CD4-positive, alpha-beta T cell treated with Interleukin-4 for 1 hour (primary cell): ENCODE measurements at regions not wholly inside any gene's neighbourhood (a gene's known extent, or its start where the extent isn't known, plus 50 kb on each side); places are given as distances from the start of the nearest gene placed in this dataset.

Experiments
- DNase-seq, 2 donors: peaks; one replicate each; pipeline ENCODE4 v3.0.0-alpha.2; 2020 to 2022

DNA sequence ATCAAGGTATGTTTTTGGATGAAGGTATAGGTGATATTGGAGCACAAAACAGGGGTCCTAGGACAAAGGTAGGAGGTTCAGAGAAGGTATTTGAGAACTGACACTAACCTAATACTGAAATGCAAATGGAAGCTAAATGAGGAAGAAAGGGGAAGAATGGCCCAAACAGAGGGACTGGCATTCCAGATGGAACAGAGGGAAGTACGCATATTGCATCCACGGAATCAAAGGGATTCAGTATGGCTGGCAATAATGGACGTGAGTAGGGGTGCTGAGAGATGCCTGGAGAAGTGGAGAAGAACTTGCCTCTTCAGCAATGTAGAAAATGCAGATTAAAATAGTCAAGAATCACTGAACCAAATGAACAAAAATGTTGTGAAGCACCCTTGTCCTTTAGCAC is 283.5 kb upstream of the DACH1 start:
- DNase-seq: no peak

DNA sequence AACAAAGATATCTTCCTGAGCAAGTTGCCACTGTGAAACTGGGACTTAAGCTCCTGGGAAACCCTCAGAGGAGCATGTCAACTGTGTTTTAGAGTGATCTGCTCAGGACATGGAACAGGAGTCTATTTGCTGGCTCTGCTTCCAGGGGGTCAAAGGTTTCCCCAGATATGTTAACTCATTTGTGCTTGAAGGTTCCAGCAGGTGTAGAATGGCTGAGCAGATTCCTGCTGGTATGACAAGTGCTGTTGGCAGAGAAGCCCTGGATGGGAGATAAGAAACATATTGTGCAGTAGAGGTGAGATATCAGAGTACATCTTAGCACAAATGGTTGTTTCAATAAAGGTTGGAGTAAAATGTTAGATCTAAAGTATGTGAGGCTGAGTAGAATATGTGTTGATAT is 282.7 kb upstream of the DACH1 start:
- no peak for DNase-seq

DNA sequence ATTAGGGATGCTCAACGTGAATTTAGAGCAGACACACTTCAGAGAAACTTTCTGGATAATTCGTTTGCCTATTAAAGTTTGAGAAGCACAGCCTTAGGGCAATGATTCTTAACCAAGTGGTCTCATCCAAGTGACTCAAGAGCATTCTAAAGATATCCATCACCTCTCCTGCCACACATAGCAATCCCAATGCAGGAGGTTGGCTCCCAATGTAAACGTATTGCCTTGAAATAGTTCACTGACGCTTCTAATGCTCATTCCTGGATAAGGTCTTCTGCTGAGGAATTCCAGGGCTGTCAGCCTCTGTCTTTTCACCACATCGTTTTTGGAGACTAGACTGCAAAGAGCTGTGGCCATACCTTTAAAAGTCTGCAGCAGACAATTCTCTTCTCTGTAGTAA is 279.8 kb upstream of the DACH1 start:
- DNase-seq: no peak

DNA sequence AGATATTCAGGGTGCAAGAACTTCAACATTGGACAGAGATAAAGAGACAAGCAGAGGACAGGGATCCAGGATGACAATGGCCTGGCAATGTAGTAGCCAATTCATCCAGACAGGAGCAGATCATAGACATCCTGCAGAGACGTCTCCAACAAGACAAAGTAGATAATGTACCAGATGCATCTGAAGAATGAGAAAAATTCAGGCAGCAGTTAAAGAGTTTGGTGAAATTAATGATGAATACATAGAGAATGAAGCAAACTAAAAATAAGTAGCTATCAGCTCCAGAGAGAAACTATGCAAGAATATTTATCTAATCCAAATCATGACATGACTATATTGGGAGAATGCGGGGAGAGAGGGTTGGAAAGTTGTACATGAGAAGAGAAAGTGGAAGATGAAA is 278.4 kb upstream of the DACH1 start:
- no peak for DNase-seq

DNA sequence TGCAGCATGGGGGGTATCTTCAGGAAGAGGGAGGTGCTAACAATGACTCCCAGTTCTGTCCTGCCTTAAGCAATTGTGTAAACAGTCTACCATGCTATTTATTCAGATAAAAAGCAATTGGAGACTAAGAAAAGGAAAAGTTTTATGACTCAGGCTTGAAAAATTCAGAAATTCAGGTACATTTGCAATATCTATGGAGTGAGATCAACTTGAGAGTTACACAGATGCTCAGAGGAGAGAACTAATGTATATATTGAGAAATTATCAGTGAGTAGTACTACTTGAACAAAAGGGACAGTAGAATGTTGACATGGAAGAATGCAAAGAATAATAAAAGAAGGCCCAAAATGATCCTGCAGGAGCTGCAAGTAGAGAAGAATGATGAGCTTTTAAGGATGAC is 277.6 kb upstream of the DACH1 start:
- DNase-seq: no peak

DNA sequence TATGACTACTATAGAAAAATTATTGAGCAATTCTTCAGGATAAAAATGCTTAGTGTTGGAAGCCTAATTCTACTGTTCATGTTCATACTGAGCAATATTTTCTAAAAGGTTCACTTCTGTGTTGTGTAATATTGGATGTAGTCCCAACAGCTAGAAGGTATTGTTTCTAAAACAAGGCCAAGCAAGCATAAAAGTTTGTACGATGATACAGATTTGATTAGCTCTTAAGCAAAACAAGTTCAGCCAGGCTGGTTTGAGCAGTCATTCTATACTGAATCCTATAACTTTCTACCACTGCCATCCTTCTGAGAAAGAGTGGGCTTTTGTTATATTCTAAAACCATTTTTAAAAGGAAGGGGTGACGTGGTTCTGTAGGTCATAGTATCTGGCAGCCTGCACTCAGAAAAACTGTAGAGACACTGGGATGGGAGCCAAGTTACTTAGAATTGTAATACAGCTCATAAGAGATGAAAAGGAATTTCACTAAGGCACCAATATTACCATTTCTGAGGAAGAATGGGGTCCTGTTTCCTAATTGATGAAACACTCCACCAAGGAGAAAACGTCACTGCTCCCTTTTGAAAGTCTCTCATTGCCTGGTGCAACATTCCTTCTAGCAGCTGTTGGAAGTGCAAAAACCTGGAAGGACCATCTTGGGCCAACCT is 275.0 kb upstream of the DACH1 start:
- DNase-seq: no peak

DNA sequence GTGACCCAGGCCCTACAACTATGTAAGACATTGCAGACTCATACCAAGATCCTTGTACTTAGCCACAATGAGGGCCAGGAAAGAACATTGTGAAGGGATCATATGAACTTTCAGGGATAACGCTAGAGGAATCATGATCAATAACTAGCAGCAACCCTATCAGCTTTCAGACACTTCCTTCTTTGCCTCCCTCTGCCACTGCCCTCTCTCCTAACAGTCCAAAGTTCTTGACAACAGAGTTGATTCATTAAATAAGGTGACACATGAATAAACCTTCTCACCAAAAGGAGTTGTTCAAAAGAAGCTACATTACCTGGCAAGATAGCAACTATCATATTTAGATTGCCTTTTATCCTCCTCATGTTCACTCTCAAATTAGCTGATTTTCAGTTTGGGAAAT is 272.2 kb upstream of the DACH1 start:
- DNase-seq: no peak

DNA sequence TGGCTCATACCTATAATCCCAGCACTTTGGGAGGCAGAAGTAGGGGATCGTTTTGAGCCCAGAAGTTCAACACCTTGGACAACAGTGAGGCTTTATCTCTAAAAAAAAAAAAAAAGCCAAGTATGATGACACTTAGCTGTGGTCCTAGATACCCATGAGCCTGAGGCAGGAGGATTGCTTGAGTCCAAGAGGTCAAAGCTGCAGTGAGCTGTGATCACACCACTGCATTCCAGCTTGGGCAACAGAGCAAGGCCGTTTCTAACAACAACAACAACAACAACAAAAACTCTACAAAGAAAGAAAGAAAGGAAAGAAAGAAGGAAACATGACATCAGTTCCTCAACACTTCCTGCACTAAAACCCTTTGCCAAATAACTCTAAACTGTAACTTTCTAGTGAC is 265.1 kb upstream of the DACH1 start:
- DNase-seq: no peak

DNA sequence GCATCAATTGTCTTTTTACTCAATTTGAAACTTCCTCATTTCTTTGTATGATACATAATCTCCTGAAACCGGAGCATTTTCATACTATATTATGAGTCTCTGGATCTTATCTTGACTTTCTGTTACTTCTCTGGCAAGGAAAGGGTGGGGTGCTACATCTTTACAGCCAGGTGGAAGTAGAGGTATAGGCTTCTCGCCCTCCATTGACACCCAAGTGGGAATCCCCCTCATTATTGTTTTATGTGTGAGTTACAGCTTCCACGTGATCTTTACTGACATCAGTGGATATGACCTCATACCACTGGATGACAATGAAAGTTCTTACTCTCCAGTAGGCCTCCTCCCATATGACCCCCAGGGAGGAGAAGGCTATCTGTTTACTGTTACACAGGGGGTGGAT is 262.1 kb upstream of the DACH1 start:
- no peak for DNase-seq

DNA sequence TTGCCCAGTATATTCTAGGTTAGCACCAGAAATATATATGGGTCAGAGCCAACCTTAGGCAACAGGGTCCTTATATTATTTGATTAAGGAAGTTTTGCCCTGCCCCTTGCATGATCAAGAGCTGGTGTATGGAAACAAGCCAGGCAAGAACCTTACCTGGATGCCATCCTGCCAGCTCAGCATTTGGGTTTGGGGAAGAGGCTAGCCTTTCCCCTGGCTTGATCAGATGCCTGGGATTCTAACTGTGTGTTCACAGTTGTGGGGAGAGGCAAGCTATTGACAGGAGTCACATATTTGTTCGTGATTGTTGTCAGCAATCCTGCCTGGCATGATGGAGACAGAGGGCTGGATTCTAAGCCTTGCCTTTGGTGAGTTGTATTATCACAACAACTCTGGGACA is 260.0 kb upstream of the DACH1 start:
- no peak for DNase-seq

DNA sequence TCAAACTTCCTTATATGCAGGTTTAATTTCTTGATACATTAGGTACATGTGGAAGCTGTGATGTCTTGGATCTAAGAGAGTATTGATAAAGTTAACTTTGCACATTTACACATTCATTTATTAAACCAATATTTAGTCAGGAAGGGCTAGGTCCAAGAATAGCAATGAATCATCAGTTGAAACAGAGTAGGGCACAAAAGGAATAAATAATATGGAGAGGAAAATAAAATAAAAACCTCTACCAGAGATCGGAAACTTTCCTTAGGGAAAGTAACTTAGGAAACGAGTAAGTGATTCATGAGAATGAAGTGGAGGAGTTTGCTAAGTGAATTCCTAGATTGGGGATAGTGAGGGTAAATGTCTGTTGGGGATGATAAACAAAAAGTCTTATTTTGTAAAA is 259.4 kb upstream of the DACH1 start:
- no peak for DNase-seq

DNA sequence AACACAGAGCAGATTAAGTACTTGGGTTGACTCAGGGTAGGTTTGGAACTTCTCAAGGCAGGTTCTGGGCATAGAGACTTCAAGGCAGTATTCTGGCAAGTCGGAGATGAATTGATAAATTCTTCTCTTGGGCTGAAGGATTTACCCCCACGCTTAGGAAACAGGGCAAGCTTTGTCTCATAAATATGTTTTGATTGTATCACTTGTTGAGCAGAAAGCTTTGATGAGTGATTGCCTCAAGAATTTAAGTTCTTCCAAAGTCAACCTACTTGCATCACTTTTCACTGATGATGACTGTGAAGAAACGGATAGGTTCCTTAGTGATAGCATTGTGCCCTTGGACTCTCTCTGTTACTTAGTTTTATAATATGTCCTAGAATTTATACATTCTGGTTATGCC is 258.6 kb upstream of the DACH1 start:
- no peak for DNase-seq

DNA sequence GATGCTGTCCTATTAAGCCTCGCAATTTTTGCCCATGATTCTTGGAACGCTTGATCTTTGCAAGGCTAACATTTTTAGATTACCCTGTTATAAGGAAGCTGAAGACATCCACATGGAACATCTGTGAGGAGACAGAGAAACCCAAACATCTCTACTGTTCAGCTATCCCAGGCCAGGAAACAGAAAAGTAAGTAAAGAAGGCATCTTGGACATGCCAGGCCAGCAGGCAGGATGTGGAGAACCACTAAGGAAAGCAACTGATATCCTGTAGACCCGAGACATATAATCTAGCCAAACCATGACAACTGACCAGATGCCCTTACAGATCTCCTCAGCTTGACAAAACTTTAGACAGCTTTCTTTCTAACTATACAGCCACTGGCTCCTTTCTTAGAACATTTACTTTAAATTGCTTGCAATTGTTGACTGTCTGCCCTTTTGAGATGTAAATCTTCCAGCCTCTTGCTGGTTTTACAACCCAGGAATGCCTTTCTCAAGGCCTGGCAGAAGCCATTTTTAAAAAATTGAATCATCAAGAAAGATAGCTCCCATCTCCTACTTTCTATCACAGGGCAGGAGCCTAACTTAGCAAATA is 255.8 kb upstream of the DACH1 start:
- no peak for DNase-seq

DNA sequence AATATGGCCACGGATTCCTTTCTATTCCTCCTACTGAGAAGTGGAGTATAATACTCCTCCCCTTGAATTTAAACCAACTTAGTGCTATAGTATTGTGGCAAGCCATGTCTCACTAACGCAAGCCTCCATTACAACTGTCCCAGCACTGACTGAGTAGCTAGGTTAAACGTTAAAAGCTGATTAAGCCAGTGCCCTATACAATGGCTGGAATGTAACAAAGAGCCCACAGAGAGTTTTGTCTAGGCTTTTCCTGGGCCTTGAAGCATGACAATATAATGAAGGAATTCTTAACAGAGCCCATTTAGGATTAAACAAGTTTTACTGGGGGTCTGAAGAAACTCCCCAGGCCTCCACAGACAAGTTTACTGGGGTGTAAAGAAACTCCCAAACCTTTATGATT is 254.5 kb upstream of the DACH1 start:
- no peak for DNase-seq

DNA sequence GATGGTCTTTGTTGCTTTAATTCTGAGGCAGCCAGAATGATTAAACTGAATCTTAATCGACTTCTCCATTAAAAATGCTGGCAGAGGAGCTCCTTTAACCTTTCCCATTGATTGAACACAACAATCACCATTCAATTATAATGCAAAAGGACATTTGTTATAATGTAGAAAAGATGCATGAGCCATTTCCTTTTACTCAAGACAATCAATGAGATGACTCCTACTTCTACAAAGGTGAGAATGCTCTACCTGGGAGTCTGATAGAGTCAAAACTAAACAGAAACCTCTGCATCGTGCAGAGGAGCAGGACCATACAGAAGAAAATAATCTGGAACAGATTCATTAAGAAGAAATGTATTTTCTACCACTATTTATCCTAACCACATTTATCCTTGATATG is 253.6 kb upstream of the DACH1 start:
- DNase-seq: no peak

DNA sequence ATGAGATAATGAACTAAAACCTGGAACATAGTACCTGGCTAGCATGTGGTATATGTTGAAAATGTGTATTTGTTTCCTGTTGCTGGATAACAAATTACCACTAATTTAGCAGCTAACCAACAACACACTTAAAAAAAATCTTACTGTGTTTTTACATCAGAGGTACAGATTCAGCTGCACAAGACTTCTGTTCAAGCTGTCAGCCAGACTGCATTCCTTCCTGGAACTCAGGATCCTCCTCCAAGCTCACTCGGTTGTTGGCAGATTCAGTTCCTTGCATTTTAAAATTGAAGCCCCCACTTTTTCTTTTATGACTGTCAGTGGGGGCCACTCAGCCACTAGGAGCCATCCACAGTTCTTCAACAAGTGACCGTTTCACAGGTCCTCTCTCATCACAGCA is 246.9 kb upstream of the DACH1 start:
- DNase-seq: no peak

DNA sequence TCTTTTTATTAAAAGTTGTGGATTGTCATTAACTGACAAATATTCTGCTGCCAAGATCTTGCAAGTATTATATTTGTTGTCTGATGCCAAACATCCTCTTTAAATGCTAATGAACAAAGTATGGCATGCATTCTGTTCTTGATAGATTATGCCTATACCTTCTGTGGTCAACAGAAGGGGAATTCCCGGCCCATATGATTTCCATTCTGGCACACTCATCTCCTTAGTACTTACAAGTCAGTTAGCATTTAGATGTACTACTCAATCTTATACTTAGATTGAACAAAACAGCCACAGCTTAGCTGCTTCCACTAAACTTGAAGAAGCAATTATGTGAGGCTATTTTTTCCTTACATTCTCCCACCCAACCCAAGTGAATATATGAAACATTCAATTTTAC is 246.1 kb upstream of the DACH1 start:
- no peak for DNase-seq

DNA sequence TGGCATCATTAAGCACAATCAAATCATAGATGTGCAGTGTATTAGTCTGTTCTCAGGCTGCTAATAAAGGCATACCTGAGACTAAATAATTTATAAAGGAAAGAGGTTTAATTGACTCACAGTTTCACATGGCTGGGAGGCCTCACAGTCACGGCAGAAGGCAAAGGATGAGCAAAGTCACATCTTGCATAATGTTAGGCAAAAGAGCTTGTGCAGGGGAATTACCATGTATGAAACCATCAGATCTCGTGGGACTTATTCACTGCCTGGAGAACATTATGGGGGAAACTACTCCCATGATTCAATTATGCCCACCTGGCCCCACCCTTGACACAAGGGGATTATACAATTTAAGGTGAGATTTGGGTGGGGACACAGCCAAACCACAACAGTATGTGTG is 245.2 kb upstream of the DACH1 start:
- DNase-seq: no peak

DNA sequence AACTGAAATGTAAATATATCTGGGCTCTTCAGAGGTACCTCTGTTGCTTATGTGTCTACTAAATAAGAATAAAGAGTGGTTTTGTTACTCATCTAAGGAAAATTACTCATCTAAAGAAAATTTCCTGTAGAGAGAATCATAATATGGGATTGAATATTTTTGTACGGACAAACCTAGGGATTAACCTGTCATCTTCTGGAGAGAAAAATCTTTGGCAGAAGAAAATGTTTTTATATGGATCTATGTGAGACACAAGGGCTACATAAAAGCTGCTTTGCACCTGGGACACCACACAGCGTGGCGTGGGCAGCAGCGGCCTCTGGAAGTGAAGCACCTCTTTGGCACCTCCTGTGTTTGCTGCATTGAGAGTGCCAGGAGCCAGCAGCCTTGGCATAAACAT is 242.9 kb upstream of the DACH1 start:
- no peak for DNase-seq

DNA sequence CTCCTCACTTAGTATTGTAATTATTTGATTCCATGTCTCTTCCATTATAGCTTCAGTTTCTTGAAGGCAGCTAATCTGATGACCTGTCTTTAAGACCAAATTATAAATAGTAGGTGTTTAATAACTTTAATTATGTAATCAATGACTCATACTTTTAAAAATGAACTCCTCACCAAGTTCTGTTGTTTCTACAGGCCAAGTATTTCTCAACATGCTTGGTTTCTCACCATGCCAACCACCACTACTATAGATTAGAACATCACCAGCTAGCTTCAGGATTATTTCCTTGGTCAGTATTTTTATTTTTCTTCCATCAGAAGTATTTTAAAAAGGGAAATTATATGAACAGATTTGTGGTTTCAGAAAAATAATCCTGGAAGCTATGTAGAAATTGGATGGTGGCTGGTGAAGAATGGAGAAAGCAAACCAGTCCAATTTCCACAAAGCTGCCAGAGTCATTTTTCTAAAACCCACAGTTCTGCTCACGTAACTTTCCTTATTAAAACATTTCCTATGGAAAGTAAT is 237.7 kb upstream of the DACH1 start:
- DNase-seq: no peak

DNA sequence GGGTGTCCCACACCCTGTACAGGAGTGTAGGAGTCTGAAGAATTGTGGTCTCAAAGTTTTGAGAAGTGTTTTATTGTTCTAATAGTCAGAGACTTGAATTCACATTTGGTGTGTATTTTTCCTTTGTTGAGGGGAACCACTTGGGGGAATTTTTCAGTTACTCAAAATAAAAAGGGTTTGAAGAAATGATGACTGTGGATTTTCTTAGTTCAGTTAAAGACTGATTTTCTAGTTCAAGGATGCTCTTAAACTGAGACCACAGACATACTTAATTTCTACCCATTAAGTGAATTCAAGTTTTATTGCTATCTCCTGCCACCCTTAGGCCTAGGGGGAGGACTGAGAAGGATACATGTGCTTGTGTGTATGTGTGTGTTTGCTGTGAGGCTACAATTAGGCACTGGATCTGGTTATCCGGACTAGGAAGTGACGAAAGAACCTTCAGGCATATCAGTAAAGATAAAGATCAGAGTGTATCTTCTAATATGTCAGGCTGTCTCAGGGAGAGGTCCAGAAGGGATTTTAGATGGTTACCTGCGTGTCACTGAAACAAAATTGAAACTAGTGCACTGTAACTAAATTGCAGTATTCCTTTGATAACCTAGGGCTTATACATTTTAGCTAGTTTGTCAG is 234.9 kb upstream of the DACH1 start:
- no peak for DNase-seq

DNA sequence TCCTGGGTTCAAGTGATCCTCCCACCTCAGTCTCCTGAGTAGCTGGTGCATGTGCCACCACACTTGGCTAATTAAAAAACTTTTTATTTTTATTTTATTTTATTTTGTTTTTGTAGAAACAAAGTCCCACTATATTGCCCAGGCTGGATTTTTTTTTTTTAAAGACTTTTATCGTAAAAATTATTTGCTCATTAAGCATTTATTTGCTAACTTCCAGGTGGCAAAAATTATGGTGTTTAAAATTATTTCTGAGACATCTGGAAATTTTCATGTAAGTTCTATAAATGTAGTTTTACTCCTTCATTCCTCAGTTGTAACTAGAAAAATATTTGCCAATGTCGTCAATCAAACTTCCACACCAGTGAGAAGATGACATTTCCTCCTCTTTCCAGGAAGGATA is 233.3 kb upstream of the DACH1 start:
- no peak for DNase-seq

DNA sequence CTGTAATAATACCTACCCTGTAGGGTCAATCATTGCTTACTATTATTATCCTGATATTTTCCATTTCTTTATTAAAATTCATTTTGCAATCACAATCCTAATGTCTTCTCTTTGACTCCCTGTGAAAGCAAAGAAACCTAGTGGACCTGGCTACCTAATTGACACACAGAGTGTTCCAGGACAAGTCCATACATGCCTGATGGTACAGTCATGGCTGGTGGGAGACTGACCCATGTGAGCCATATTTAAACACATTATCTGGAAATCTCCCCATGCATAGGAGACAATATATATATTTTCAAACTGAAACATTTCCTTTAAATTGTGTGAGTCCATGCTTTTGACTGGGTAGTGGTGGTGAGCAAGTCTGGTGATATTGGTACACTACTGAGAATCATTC is 230.6 kb upstream of the DACH1 start:
- no peak for DNase-seq

DNA sequence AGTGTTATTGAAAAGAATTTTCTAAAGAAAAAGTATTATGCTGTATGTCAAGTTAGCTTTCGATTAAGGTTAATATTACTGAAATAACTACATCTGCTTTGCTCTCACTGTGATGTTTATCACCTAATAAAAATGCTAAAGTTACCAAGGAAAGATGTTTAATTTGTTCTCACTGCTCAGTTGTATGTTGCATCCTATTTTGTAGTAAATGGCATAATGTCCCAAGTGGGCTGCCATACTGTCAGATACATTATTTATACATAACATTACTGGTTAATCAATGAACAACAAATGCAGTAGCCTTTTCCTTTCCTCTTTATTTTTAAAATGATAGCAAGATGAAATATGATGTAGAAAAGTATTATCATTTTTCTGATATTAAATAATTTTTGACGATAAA is 226.3 kb upstream of the DACH1 start:
- no peak for DNase-seq

DNA sequence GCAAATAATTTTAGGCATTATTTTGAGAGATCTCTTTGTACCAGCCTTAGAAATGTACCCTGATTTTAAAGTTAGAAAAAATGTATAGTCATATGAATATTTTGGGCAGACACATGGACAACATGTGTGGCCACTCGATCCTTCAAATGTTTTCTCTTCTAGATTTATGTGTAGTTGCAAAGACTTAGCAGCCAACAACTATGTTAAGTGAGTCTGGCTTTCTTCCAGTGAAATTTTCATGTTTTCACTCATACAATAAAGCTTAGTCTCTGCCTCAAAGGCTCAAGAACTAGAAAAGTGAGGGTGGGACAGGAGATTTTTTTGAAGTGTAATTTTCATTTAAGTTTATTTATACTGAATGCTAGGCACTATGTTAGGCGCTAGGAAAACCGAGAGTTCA is 207.7 kb upstream of the DACH1 start:
- DNase-seq: no peak
